ENCODE measurements at regions not wholly inside any gene's neighbourhood (a gene's known extent, or its start where the extent isn't known, plus 50 kb on each side); places are given as distances from the start of the nearest gene placed in this dataset.

DNA sequence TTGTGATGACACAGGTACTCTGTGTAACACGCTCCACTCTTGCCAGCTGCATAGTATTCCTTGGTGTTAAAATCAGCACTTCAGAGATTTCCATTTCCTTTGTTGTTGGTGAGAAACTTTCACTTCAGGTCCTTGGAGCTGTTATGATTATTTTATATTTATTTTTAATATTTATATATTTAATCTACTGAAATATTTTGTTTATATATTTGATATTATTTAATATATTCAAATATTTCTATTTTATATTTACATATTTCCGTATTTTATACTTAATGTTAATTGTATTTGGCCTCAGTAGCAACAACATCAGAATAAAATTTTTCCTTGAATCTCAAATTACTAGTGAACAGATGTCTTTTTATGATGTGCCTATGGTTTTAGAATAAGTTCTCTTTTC, 225.3 kb downstream of the MAGEB17 start:
- H3K4me3 ChIP-seq (ENCODE audit: low read length in 2 of 2), result no peak overlapping the region
- H3K9me3 ChIP-seq (ENCODE audit: control insufficient read depth in 2 of 2, low read length in 2 of 2), result peaks cover 0 to 2% of the 10 kb centered on the region in 2 donors
- H3K36me3 ChIP-seq (ENCODE audit: control insufficient read depth in 2 of 2, insufficient read depth in 2 of 2, low read length in 2 of 2), result no peaks in the 10 kb centered on the region
- no peak overlapping the region for H3K9ac ChIP-seq (ENCODE audit: low read length in 2 of 2)
- no peak overlapping the region for H3K27ac ChIP-seq (ENCODE audit: low read length)
- H3K4me1 ChIP-seq (ENCODE audit: control insufficient read depth, insufficient read depth, low read length), result no peaks in the 10 kb centered on the region
- no peaks in the 10 kb centered on the region for H3K27me3 ChIP-seq (ENCODE audit: control insufficient read depth in 1 of 2, insufficient read depth in 2 of 2, low read length in 2 of 2)

DNA sequence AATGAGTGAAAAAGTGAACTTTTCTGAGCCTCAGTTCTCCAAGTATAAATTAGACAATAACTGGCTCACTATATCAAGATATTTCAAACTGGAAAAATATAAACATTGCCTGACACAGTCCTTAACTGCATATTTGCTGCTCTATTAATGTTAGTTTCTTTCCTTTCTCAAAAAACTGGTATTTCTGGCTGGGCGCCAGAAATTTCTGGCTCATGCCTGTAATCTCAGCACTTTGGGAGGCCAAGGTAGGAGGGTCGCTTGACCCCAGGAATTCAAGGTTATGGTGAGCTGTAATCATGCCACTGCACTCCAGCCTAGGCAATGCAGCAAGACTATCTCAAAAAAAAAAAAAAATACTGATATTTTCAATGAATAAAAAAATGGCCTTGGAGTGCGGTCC, 227.0 kb downstream of the MAGEB17 start:
- Histone ChIP-seq H3K9me3 (ENCODE audit: control insufficient read depth in 2 of 2, low read length in 2 of 2) (peaks cover 0 to 2% of the 10 kb centered on the region in 2 donors), H3K27ac (ENCODE audit: low read length) (no peak overlapping the region), H3K4me3 (ENCODE audit: low read length in 2 of 2) (no peak overlapping the region), H3K9ac (ENCODE audit: low read length in 2 of 2) (no peak overlapping the region), H3K4me1 (ENCODE audit: control insufficient read depth, insufficient read depth, low read length) (no peaks in the 10 kb centered on the region), H3K36me3 (ENCODE audit: control insufficient read depth in 2 of 2, insufficient read depth in 2 of 2, low read length in 2 of 2) (no peaks in the 10 kb centered on the region), H3K27me3 (ENCODE audit: control insufficient read depth in 1 of 2, insufficient read depth in 2 of 2, low read length in 2 of 2) (no peaks in the 10 kb centered on the region)

GRCh38 chrX:16403808-16404207, 236.5 kb downstream of the MAGEB17 start:
- Histone ChIP-seq H3K9me3 (ENCODE audit: control insufficient read depth in 2 of 2, low read length in 2 of 2) (no peaks in the 10 kb centered on the region), H3K36me3 (ENCODE audit: control insufficient read depth in 2 of 2, insufficient read depth in 2 of 2, low read length in 2 of 2) (no peaks in the 10 kb centered on the region), H3K4me3 (ENCODE audit: low read length in 2 of 2) (no peak overlapping the region), H3K4me1 (ENCODE audit: control insufficient read depth, insufficient read depth, low read length) (no peaks in the 10 kb centered on the region), H3K27ac (ENCODE audit: low read length) (no peak overlapping the region), H3K9ac (ENCODE audit: low read length in 2 of 2) (no peak overlapping the region), H3K27me3 (ENCODE audit: control insufficient read depth in 1 of 2, insufficient read depth in 2 of 2, low read length in 2 of 2) (no peaks in the 10 kb centered on the region)

- Histone ChIP-seq H3K4me1 (ENCODE audit: control insufficient read depth, insufficient read depth, low read length) (no peaks in the 10 kb centered on the region), H3K4me3 (ENCODE audit: low read length in 2 of 2) (no peak overlapping the region), H3K36me3 (ENCODE audit: control insufficient read depth in 2 of 2, insufficient read depth in 2 of 2, low read length in 2 of 2) (no peaks in the 10 kb centered on the region), H3K9ac (ENCODE audit: low read length in 2 of 2) (no peak overlapping the region), H3K27ac (ENCODE audit: low read length) (no peak overlapping the region), H3K9me3 (ENCODE audit: control insufficient read depth in 2 of 2, low read length in 2 of 2) (peaks cover 0 to 4% of the 10 kb centered on the region in 2 donors), H3K27me3 (ENCODE audit: control insufficient read depth in 1 of 2, insufficient read depth in 2 of 2, low read length in 2 of 2) (no peaks in the 10 kb centered on the region)
These were observed 233.4 kb upstream of the S100G start for GRCh38 chrX:16416588-16416987.

- no peak overlapping the region for H3K4me3 ChIP-seq (ENCODE audit: low read length in 2 of 2)
- no peaks in the 10 kb centered on the region for H3K4me1 ChIP-seq (ENCODE audit: control insufficient read depth, insufficient read depth, low read length)
- H3K9ac ChIP-seq (ENCODE audit: low read length in 2 of 2), result no peak overlapping the region
- H3K36me3 ChIP-seq (ENCODE audit: control insufficient read depth in 2 of 2, insufficient read depth in 2 of 2, low read length in 2 of 2), result no peaks in the 10 kb centered on the region
- no peaks in the 10 kb centered on the region for H3K27me3 ChIP-seq (ENCODE audit: control insufficient read depth in 1 of 2, insufficient read depth in 2 of 2, low read length in 2 of 2)
- peaks cover 0 to 4% of the 10 kb centered on the region in 2 donors for H3K9me3 ChIP-seq (ENCODE audit: control insufficient read depth in 2 of 2, low read length in 2 of 2)
- H3K27ac ChIP-seq (ENCODE audit: low read length), result no peak overlapping the region
These were observed 231.3 kb upstream of the S100G start for GRCh38 chrX:16418650-16419049.

- no peak overlapping the region for H3K9ac ChIP-seq (ENCODE audit: low read length in 2 of 2)
- no peaks in the 10 kb centered on the region for H3K9me3 ChIP-seq (ENCODE audit: control insufficient read depth in 2 of 2, low read length in 2 of 2)
- H3K4me3 ChIP-seq (ENCODE audit: low read length in 2 of 2), result no peak overlapping the region
- no peaks in the 10 kb centered on the region for H3K27me3 ChIP-seq (ENCODE audit: control insufficient read depth in 1 of 2, insufficient read depth in 2 of 2, low read length in 2 of 2)
- no peak overlapping the region for H3K27ac ChIP-seq (ENCODE audit: low read length)
- no peaks in the 10 kb centered on the region for H3K36me3 ChIP-seq (ENCODE audit: control insufficient read depth in 2 of 2, insufficient read depth in 2 of 2, low read length in 2 of 2)
- H3K4me1 ChIP-seq (ENCODE audit: control insufficient read depth, insufficient read depth, low read length), result no peaks in the 10 kb centered on the region
These were observed 222.3 kb upstream of the S100G start for GRCh38 chrX:16427668-16428067.

- no peak overlapping the region for H3K9ac ChIP-seq (ENCODE audit: low read length in 2 of 2)
- H3K4me1 ChIP-seq (ENCODE audit: control insufficient read depth, insufficient read depth, low read length), result no peaks in the 10 kb centered on the region
- H3K36me3 ChIP-seq (ENCODE audit: control insufficient read depth in 2 of 2, insufficient read depth in 2 of 2, low read length in 2 of 2), result no peaks in the 10 kb centered on the region
- no peak overlapping the region for H3K4me3 ChIP-seq (ENCODE audit: low read length in 2 of 2)
- H3K27ac ChIP-seq (ENCODE audit: low read length), result no peak overlapping the region
- no peaks in the 10 kb centered on the region for H3K9me3 ChIP-seq (ENCODE audit: control insufficient read depth in 2 of 2, low read length in 2 of 2)
- H3K27me3 ChIP-seq (ENCODE audit: control insufficient read depth in 1 of 2, insufficient read depth in 2 of 2, low read length in 2 of 2), result peaks cover 0 to 4% of the 10 kb centered on the region in 2 donors
These were observed 220.6 kb upstream of the S100G start for GRCh38 chrX:16429406-16429805.

DNA sequence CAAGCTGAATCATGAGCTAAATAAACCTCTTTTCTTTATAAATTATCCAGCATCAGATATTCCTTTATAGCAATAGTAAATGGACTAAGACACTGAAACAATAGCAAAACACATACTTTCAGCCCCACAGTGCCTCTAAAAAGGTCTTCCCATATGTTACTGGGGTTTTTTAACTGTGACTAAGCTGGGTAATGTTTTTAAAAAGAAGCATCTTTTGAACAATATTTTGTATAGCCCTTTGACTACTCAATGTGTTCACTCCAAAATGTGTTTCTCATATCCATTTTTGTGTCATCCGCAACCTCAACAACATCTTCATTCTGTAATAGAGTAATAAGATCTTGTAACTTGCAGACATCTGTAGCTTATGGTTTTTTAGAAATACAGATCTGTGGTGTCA, 218.7 kb upstream of the S100G start:
- H3K4me1 ChIP-seq (ENCODE audit: control insufficient read depth, insufficient read depth, low read length), result no peaks in the 10 kb centered on the region
- H3K4me3 ChIP-seq (ENCODE audit: low read length in 2 of 2), result no peak overlapping the region
- no peak overlapping the region for H3K27ac ChIP-seq (ENCODE audit: low read length)
- peaks cover 0 to 5% of the 10 kb centered on the region in 2 donors for H3K27me3 ChIP-seq (ENCODE audit: control insufficient read depth in 1 of 2, insufficient read depth in 2 of 2, low read length in 2 of 2)
- no peaks in the 10 kb centered on the region for H3K36me3 ChIP-seq (ENCODE audit: control insufficient read depth in 2 of 2, insufficient read depth in 2 of 2, low read length in 2 of 2)
- no peaks in the 10 kb centered on the region for H3K9me3 ChIP-seq (ENCODE audit: control insufficient read depth in 2 of 2, low read length in 2 of 2)
- H3K9ac ChIP-seq (ENCODE audit: low read length in 2 of 2), result no peak overlapping the region

GRCh38 chrX:16433021-16433420, 216.9 kb upstream of the S100G start:
- Histone ChIP-seq H3K36me3 (ENCODE audit: control insufficient read depth in 2 of 2, insufficient read depth in 2 of 2, low read length in 2 of 2) (no peaks in the 10 kb centered on the region), H3K9ac (ENCODE audit: low read length in 2 of 2) (no peak overlapping the region), H3K4me1 (ENCODE audit: control insufficient read depth, insufficient read depth, low read length) (no peaks in the 10 kb centered on the region), H3K9me3 (ENCODE audit: control insufficient read depth in 2 of 2, low read length in 2 of 2) (no peaks in the 10 kb centered on the region), H3K4me3 (ENCODE audit: low read length in 2 of 2) (no peak overlapping the region), H3K27ac (ENCODE audit: low read length) (no peak overlapping the region), H3K27me3 (ENCODE audit: control insufficient read depth in 1 of 2, insufficient read depth in 2 of 2, low read length in 2 of 2) (peaks cover 0 to 5% of the 10 kb centered on the region in 2 donors)

GRCh38 chrX:16435399-16435986, 214.5 kb upstream of the S100G start:
- Histone ChIP-seq H3K27me3 (ENCODE audit: control insufficient read depth in 1 of 2, insufficient read depth in 2 of 2, low read length in 2 of 2) (peaks cover 0 to 5% of the 10 kb centered on the region in 2 donors), H3K27ac (ENCODE audit: low read length) (no peak overlapping the region), H3K36me3 (ENCODE audit: control insufficient read depth in 2 of 2, insufficient read depth in 2 of 2, low read length in 2 of 2) (no peaks in the 10 kb centered on the region), H3K4me1 (ENCODE audit: control insufficient read depth, insufficient read depth, low read length) (no peaks in the 10 kb centered on the region), H3K9me3 (ENCODE audit: control insufficient read depth in 2 of 2, low read length in 2 of 2) (no peaks in the 10 kb centered on the region), H3K9ac (ENCODE audit: low read length in 2 of 2) (no peak overlapping the region), H3K4me3 (ENCODE audit: low read length in 2 of 2) (no peak overlapping the region)

DNA sequence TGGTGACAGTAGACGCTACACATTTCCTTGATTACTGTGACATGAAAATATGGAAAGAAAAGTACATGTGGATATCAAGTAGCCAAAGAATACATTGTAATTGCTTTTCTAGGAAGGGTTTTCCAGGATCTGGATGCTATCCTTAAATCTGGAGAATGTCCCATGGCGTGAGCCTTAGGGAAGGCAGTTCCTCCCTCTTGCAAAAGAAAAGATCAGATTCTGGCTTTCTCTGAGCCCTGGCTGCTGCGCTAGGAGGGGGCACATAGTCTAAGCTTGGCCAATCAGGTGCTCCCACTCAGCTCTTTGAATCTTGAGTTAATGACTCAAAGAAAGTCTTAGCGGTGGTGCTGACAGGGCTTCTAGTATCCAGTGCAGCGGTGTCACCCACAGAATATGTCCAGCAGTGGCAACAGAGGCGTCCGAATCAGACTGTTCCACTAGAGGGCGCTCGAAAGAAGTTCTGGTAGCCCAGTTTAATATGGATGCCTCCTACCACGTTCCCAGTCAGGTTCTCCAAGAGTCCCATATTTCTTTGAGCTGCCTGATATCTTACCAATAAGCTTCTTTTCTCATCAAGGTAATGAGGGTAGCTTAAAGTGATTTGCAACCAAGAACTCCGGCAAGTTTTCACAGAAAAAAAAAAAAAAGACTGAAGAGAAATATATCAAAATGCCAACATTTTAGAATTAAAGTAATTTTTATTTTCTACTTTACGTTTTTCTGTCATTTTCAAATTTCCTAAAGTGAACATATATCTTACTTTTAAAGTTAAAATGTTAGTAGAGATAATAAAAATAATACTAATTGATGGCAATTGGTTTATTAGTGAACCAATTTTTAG, 213.4 kb upstream of the S100G start:
- Histone ChIP-seq H3K27me3 (ENCODE audit: control insufficient read depth in 1 of 2, insufficient read depth in 2 of 2, low read length in 2 of 2) (peaks cover 0 to 5% of the 10 kb centered on the region in 2 donors), H3K27ac (ENCODE audit: low read length) (no peak overlapping the region), H3K4me3 (ENCODE audit: low read length in 2 of 2) (no peak overlapping the region)

More for the DNA sequence above, 213.4 kb upstream of the S100G start:
- Histone ChIP-seq H3K9me3 (ENCODE audit: control insufficient read depth in 2 of 2, low read length in 2 of 2) (no peaks in the 10 kb centered on the region), H3K36me3 (ENCODE audit: control insufficient read depth in 2 of 2, insufficient read depth in 2 of 2, low read length in 2 of 2) (no peaks in the 10 kb centered on the region), H3K9ac (ENCODE audit: low read length in 2 of 2) (no peak overlapping the region), H3K4me1 (ENCODE audit: control insufficient read depth, insufficient read depth, low read length) (no peaks in the 10 kb centered on the region)

Measured in stomach smooth muscle (tissue), 2 donors.